Fibroblast of villous mesenchyme (primary cell): ENCODE measurements at regions not wholly inside any gene's neighbourhood (a gene's known extent, or its start where the extent isn't known, plus 50 kb on each side); places are given as distances from the start of the nearest gene placed in this dataset.

Experiments
- DNase-seq: peaks from one replicate; pipeline ENCODE4 v3.0.0-alpha.2; 2010; ENCODE audit warnings: low read depth
- H3K4me3 ChIP-seq: 2 replicates; pipeline ENCODE4 v1.5.1; 2011; ENCODE audit warnings: low read depth, mild to moderate bottlenecking, low read length
- CTCF ChIP-seq: IDR thresholded peaks from 2 replicates; pipeline ENCODE4 v1.5.1; 2012; ENCODE audit warnings: low read depth, mild to moderate bottlenecking, low read length; ENCODE audit not compliant: insufficient read depth

GRCh38 chr13:40031031-40031430 lies 375.6 kb downstream of the COG6 start:
- TF ChIP-seq CTCF: no peak
- no peak overlapping the region for H3K4me3 ChIP-seq

GRCh38 chr13:40039061-40039460 lies 383.6 kb downstream of the COG6 start:
- TF ChIP-seq CTCF: no peak
- no peak for DNase-seq

More at GRCh38 chr13:40031031-40031430, 375.6 kb downstream of the COG6 start:
- peak; percentile 80 for DNase-seq

GRCh38 chr13:40042991-40043390 lies 387.5 kb downstream of the COG6 start:
- no peak overlapping the region for H3K4me3 ChIP-seq
- TF ChIP-seq CTCF: no peak
- no peak for DNase-seq

More at GRCh38 chr13:40039061-40039460, 383.6 kb downstream of the COG6 start:
- H3K4me3 ChIP-seq: no peak overlapping the region

- DNase-seq: no peak
- no peak for TF ChIP-seq CTCF
- no peak overlapping the region for H3K4me3 ChIP-seq
These were observed 388.3 kb downstream of the COG6 start for GRCh38 chr13:40043764-40044163.

- DNase-seq: no peak
- no peak for TF ChIP-seq CTCF
- H3K4me3 ChIP-seq: no peak overlapping the region
These were observed 391.9 kb downstream of the COG6 start for GRCh38 chr13:40047322-40047771.

GRCh38 chr13:40048551-40048950 lies 393.1 kb downstream of the COG6 start:
- no peak for TF ChIP-seq CTCF
- no peak for DNase-seq
- H3K4me3 ChIP-seq: no peak overlapping the region

GRCh38 chr13:40052954-40053353 lies 397.5 kb downstream of the COG6 start:
- TF ChIP-seq CTCF: no peak
- H3K4me3 ChIP-seq: no peak overlapping the region
- DNase-seq: no peak
